Activated CD8-positive, alpha-beta T cell treated with anti-CD3 and anti-CD28 coated beads, Interleukin-2, amount 10 ng/mL, durations not matched to agents 7 days and 5 days (primary cell): ENCODE measurements at regions not wholly inside any gene's neighbourhood (a gene's known extent, or its start where the extent isn't known, plus 50 kb on each side); places are given as distances from the start of the nearest gene placed in this dataset.

Experiments
- ATAC-seq: fragments of 150-1000 bp; cut with Tn5 transposase; one replicate; pipeline ENCODE4 v1.10.0; 2021; ENCODE audit warnings: moderate library complexity
- CTCF ChIA-PET: fragments of 350-600 bp; sonication (Branson Sonifier 250); formaldehyde crosslinking; loops from one replicate; lab custom pipeline; 2021; ENCODE audit warnings: antibody characterized with exemption; lab: Charles Lee
- POLR2A ChIA-PET: fragments of 350-600 bp; sonication (Branson Sonifier 250); formaldehyde crosslinking; loops from one replicate; lab custom pipeline; 2021; ENCODE audit warnings: antibody characterized with exemption; lab: Charles Lee
- DNase-seq: peaks from one replicate; pipeline ENCODE4 v3.0.0-alpha.2; 2020
- H3K27ac Mint-ChIP-seq: one replicate; pipeline ENCODE4 v1.8.0; 2021; ENCODE audit warnings: mild to moderate bottlenecking, mixed read lengths
- H3K27me3 Mint-ChIP-seq: one replicate; pipeline ENCODE4 v1.8.0; 2021; ENCODE audit warnings: low read depth, mixed read lengths
- H3K36me3 Mint-ChIP-seq: one replicate; pipeline ENCODE4 v1.8.0; 2021; ENCODE audit warnings: low read depth, mixed read lengths
- H3K4me1 Mint-ChIP-seq: one replicate; pipeline ENCODE4 v1.8.0; 2021; ENCODE audit warnings: low read depth, mixed read lengths
- H3K4me3 Mint-ChIP-seq: one replicate; pipeline ENCODE4 v1.8.0; 2021; ENCODE audit warnings: mild to moderate bottlenecking, mixed read lengths
- H3K9me3 Mint-ChIP-seq: one replicate; pipeline ENCODE4 v1.8.0; 2022; ENCODE audit warnings: mixed read lengths; ENCODE audit not compliant: insufficient read depth

- Mint-ChIP-seq H3K9me3 (no peaks in the 10 kb centered on the region), H3K27me3 (no peaks in the 10 kb centered on the region), H3K4me3 (no peak overlapping the region), H3K36me3 (no peaks in the 10 kb centered on the region), H3K4me1 (no peaks in the 10 kb centered on the region), H3K27ac (no peak overlapping the region)
- POLR2A ChIA-PET = no interaction called here
- DNase-seq (no peak), ATAC-seq (no peak)
- CTCF ChIA-PET = no interaction called here
These were observed 354.6 kb downstream of the RNF144B start for GRCh38 chr6:18741741-18742140.

GRCh38 chr6:18742406-18742805 is 355.3 kb downstream of the RNF144B start:
- Mint-ChIP-seq H3K4me3 (no peak overlapping the region), H3K9me3 (no peaks in the 10 kb centered on the region), H3K27ac (no peak overlapping the region), H3K36me3 (no peaks in the 10 kb centered on the region), H3K27me3 (no peaks in the 10 kb centered on the region), H3K4me1 (no peaks in the 10 kb centered on the region)
- ATAC-seq (no peak), DNase-seq (no peak)
- POLR2A ChIA-PET = no interaction called here
- CTCF ChIA-PET = no interaction called here

GRCh38 chr6:18746727-18747126 is 359.6 kb downstream of the RNF144B start:
- POLR2A ChIA-PET = no interaction called here
- Mint-ChIP-seq H3K27ac (no peak overlapping the region), H3K9me3 (no peaks in the 10 kb centered on the region), H3K4me1 (no peaks in the 10 kb centered on the region), H3K27me3 (no peaks in the 10 kb centered on the region), H3K36me3 (no peaks in the 10 kb centered on the region), H3K4me3 (no peak overlapping the region)
- CTCF ChIA-PET = no interaction called here
- no peak for DNase-seq
- no peak for ATAC-seq

- Mint-ChIP-seq H3K27me3 (peaks cover 1% of the 10 kb centered on the region), H3K36me3 (no peaks in the 10 kb centered on the region), H3K9me3 (no peaks in the 10 kb centered on the region), H3K4me1 (no peaks in the 10 kb centered on the region), H3K4me3 (no peak overlapping the region), H3K27ac (no peak overlapping the region)
- DNase-seq (no peak), ATAC-seq (no peak)
- POLR2A ChIA-PET = no interaction called here
- CTCF ChIA-PET = no interaction called here
These were observed 361.2 kb downstream of the RNF144B start for GRCh38 chr6:18748314-18748713.

- H3K27ac Mint-ChIP-seq = no peak overlapping the region
- CTCF ChIA-PET = no interaction called here
- DNase-seq (no peak), ATAC-seq (no peak)
- H3K36me3 Mint-ChIP-seq = no peaks in the 10 kb centered on the region
- H3K4me3 Mint-ChIP-seq = no peak overlapping the region
- no peaks in the 10 kb centered on the region for H3K9me3 Mint-ChIP-seq
- no peaks in the 10 kb centered on the region for H3K4me1 Mint-ChIP-seq
- peaks cover 1% of the 10 kb centered on the region for H3K27me3 Mint-ChIP-seq
- POLR2A ChIA-PET = no interaction called here
These were observed 365.3 kb downstream of the RNF144B start for GRCh38 chr6:18752278-18753068.

GRCh38 chr6:18753076-18753475 is 365.9 kb downstream of the RNF144B start:
- POLR2A ChIA-PET = no interaction called here
- no peak overlapping the region for H3K27ac Mint-ChIP-seq
- no peak overlapping the region for H3K4me3 Mint-ChIP-seq
- H3K4me1 Mint-ChIP-seq = no peaks in the 10 kb centered on the region
- ATAC-seq = no peak
- peaks cover 1% of the 10 kb centered on the region for H3K27me3 Mint-ChIP-seq
- CTCF ChIA-PET = no interaction called here
- H3K9me3 Mint-ChIP-seq = no peaks in the 10 kb centered on the region
- no peaks in the 10 kb centered on the region for H3K36me3 Mint-ChIP-seq
- no peak for DNase-seq

GRCh38 chr6:18763086-18763485 is 375.9 kb downstream of the RNF144B start:
- POLR2A ChIA-PET = no interaction called here

GRCh38 chr6:18784794-18785193 is 397.6 kb downstream of the RNF144B start:
- ATAC-seq (no peak), DNase-seq (no peak)
- no peaks in the 10 kb centered on the region for H3K36me3 Mint-ChIP-seq
- no peaks in the 10 kb centered on the region for H3K4me1 Mint-ChIP-seq
- POLR2A ChIA-PET = no interaction called here
- H3K27me3 Mint-ChIP-seq = no peaks in the 10 kb centered on the region
- CTCF ChIA-PET = no interaction called here
- no peak overlapping the region for H3K4me3 Mint-ChIP-seq
- no peak overlapping the region for H3K27ac Mint-ChIP-seq
- peaks cover 8% of the 10 kb centered on the region for H3K9me3 Mint-ChIP-seq

More at GRCh38 chr6:18763086-18763485, 375.9 kb downstream of the RNF144B start:
- DNase-seq = no peak
- CTCF ChIA-PET = no interaction called here
- no peak overlapping the region for H3K27ac Mint-ChIP-seq
- H3K4me1 Mint-ChIP-seq = no peaks in the 10 kb centered on the region
- H3K27me3 Mint-ChIP-seq = no peaks in the 10 kb centered on the region
- H3K4me3 Mint-ChIP-seq = no peak overlapping the region
- H3K9me3 Mint-ChIP-seq = no peaks in the 10 kb centered on the region
- no peak for ATAC-seq
- no peaks in the 10 kb centered on the region for H3K36me3 Mint-ChIP-seq

GRCh38 chr6:18785810-18786490 is 398.8 kb downstream of the RNF144B start:
- POLR2A ChIA-PET = no interaction called here
- no peak for DNase-seq
- Mint-ChIP-seq H3K4me1 (no peaks in the 10 kb centered on the region), H3K36me3 (no peaks in the 10 kb centered on the region), H3K9me3 (peaks cover 11% of the 10 kb centered on the region), H3K27ac (no peak overlapping the region), H3K27me3 (no peaks in the 10 kb centered on the region), H3K4me3 (no peak overlapping the region)
- CTCF ChIA-PET = no interaction called here
- ATAC-seq = no peak

GRCh38 chr6:18792866-18793265 is 405.7 kb downstream of the RNF144B start:
- Mint-ChIP-seq H3K4me1 (no peaks in the 10 kb centered on the region), H3K4me3 (no peak overlapping the region), H3K36me3 (no peaks in the 10 kb centered on the region), H3K27ac (no peak overlapping the region), H3K9me3 (peaks cover 6% of the 10 kb centered on the region), H3K27me3 (no peaks in the 10 kb centered on the region)
- DNase-seq (no peak), ATAC-seq (no peak)
- ChIA-PET CTCF (no interaction called here), POLR2A (no interaction called here)

GRCh38 chr6:18795726-18796125 is 408.6 kb downstream of the RNF144B start:
- H3K36me3 Mint-ChIP-seq = no peaks in the 10 kb centered on the region
- H3K4me1 Mint-ChIP-seq = no peaks in the 10 kb centered on the region
- ChIA-PET CTCF (no interaction called here), POLR2A (no interaction called here)
- ATAC-seq (no peak), DNase-seq (no peak)
- H3K9me3 Mint-ChIP-seq = peaks cover 5% of the 10 kb centered on the region
- no peaks in the 10 kb centered on the region for H3K27me3 Mint-ChIP-seq
- no peak overlapping the region for H3K27ac Mint-ChIP-seq
- H3K4me3 Mint-ChIP-seq = no peak overlapping the region

- DNase-seq = no peak
- H3K9me3 Mint-ChIP-seq = peaks cover 27% of the 10 kb centered on the region
- H3K27ac Mint-ChIP-seq = no peak overlapping the region
- ChIA-PET CTCF (no interaction called here), POLR2A (no interaction called here)
- ATAC-seq = no peak
- no peaks in the 10 kb centered on the region for H3K27me3 Mint-ChIP-seq
- no peaks in the 10 kb centered on the region for H3K4me1 Mint-ChIP-seq
- no peak overlapping the region for H3K4me3 Mint-ChIP-seq
- H3K36me3 Mint-ChIP-seq = no peaks in the 10 kb centered on the region
These were observed 433.6 kb downstream of the RNF144B start for GRCh38 chr6:18820725-18821124.
